HG03342 (cell line): ENCODE measurements at regions not wholly inside any gene's neighbourhood (a gene's known extent, or its start where the extent isn't known, plus 50 kb on each side); places are given as distances from the start of the nearest gene placed in this dataset.
"Not testable (repeated sequence)": the region's sequence is repeated elsewhere in the genome, so short reads cannot be mapped to it uniquely, and the experiment has no call there.

Experiments used
- ATAC-seq: cut with Tn5 transposase; IDR thresholded peaks from one replicate; pipeline ENCODE4 v1.9.1; 2021; ENCODE audit warnings: mild to moderate bottlenecking, moderate library complexity; ENCODE audit not compliant: unreplicated experiment

- no peak for ATAC-seq
These were observed 108.8 kb upstream of the TCF4 start for GRCh38 chr18:55696811-55697210.

- ATAC-seq = no peak
These were observed 107.1 kb upstream of the TCF4 start for GRCh38 chr18:55695091-55695490.

GRCh38 chr18:55694291-55694690 lies 106.3 kb upstream of the TCF4 start:
- no peak for ATAC-seq

GRCh38 chr18:55688030-55688429 lies 100.0 kb upstream of the TCF4 start:
- no peak for ATAC-seq

GRCh38 chr18:55687106-55687505 lies 99.1 kb upstream of the TCF4 start:
- no peak for ATAC-seq

GRCh38 chr18:55685638-55686037 lies 97.6 kb upstream of the TCF4 start:
- no peak for ATAC-seq

- no peak for ATAC-seq
These were observed 84.8 kb upstream of the TCF4 start for GRCh38 chr18:55672574-55673361.

- no peak for ATAC-seq
These were observed 77.5 kb upstream of the TCF4 start for GRCh38 chr18:55665506-55665905.

GRCh38 chr18:55664758-55665400 lies 76.9 kb upstream of the TCF4 start:
- not testable (repeated sequence) for ATAC-seq

- ATAC-seq = no peak
These were observed 75.9 kb upstream of the TCF4 start for GRCh38 chr18:55663891-55664290.

GRCh38 chr18:55658598-55658997 lies 70.6 kb upstream of the TCF4 start:
- no peak for ATAC-seq

GRCh38 chr18:55657572-55658331 lies 69.8 kb upstream of the TCF4 start:
- no peak for ATAC-seq

GRCh38 chr18:55654986-55655385 lies 67.0 kb upstream of the TCF4 start:
- no peak for ATAC-seq

GRCh38 chr18:55651236-55651635 lies 63.2 kb upstream of the TCF4 start:
- ATAC-seq = no peak

GRCh38 chr18:55650363-55650870 lies 62.4 kb upstream of the TCF4 start:
- ATAC-seq = no peak

GRCh38 chr18:55647331-55647730 lies 59.3 kb upstream of the TCF4 start:
- ATAC-seq = no peak

GRCh38 chr18:55642191-55642590 lies 54.2 kb upstream of the TCF4 start:
- ATAC-seq = no peak

GRCh38 chr18:55641486-55641885 lies 53.5 kb upstream of the TCF4 start:
- no peak for ATAC-seq
